ENCODE measurements at regions not wholly inside any gene's neighbourhood (a gene's known extent, or its start where the extent isn't known, plus 50 kb on each side); places are given as distances from the start of the nearest gene placed in this dataset.

DNA sequence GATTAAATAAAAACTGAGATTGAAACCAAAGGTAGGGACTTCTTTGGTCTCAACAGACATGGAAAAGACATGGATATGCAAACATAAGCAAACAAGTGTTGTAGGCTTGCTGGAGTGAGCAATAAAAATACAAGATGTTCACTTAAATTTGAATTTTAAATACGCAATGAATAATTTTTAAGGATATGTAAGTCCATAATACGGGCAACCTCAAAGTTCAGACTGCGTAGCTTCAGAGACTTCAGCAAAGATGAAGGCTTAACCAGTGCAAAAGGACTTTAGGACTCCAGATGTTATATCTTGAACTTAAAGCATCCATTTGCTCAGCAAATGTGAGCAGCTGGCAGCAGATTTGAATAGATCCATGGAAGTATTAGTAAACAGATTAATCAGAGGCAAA lies 549.3 kb downstream of the ARAP2 start:
- TF ChIP-seq CTCF (IDR thresholded peaks at IDR 0.05) (no peak), ZFX (IDR thresholded peaks at IDR 0.05; ENCODE audit: borderline replicate concordance) (no peak)

Measured in 22Rv1 (cell line).